Fibroblast of lung (primary cell): ENCODE measurements at regions not wholly inside any gene's neighbourhood (a gene's known extent, or its start where the extent isn't known, plus 50 kb on each side); places are given as distances from the start of the nearest gene placed in this dataset.

Experiments used
- CTCF ChIP-seq, 2 donors: IDR thresholded peaks in 1 of 2; conservative IDR thresholded peaks in 1 of 2; 1 replicate in 1 of 2; 2 replicates in 1 of 2; pipeline ENCODE4 v1.5.1; 2011 to 2012; ENCODE audit warnings: low read length in 2 of 2, control low read depth in 1 of 2, inconsistent platforms in 1 of 2, low read depth in 1 of 2, mild to moderate bottlenecking in 1 of 2
- EZH2 ChIP-seq: IDR thresholded peaks from 2 replicates; pipeline ENCODE4 v1.5.1; 2012; ENCODE audit warnings: low read length, control low read depth, mild to moderate bottlenecking; ENCODE audit errors: missing control alignments

GRCh38 chr11:79600711-79601110 lies 159.9 kb upstream of the TENM4 start:
- TF ChIP-seq CTCF (conservative IDR thresholded peaks at IDR 0.05 in 1 of 2, IDR thresholded peaks at IDR 0.05 in 1 of 2; ENCODE audit: low read depth in 1 of 2, low read length in 2 of 2) = no peak
- no peak for TF ChIP-seq EZH2
